Fibroblast of skin of right biceps (primary cell): ENCODE measurements at regions not wholly inside any gene's neighbourhood (a gene's known extent, or its start where the extent isn't known, plus 50 kb on each side); places are given as distances from the start of the nearest gene placed in this dataset.

ENCODE experiments used
- DNase-seq: peaks from one replicate; pipeline ENCODE4 v3.0.0-alpha.2; 2013

- DNase-seq, result no peak
Observed at GRCh38 chr13:59476366-59476765, 687.4 kb downstream of the DIAPH3 start.

GRCh38 chr13:59477011-59477410, 686.7 kb downstream of the DIAPH3 start:
- no peak for DNase-seq

- no peak for DNase-seq
Observed at GRCh38 chr13:59478908-59479307, 684.8 kb downstream of the DIAPH3 start.

DNA sequence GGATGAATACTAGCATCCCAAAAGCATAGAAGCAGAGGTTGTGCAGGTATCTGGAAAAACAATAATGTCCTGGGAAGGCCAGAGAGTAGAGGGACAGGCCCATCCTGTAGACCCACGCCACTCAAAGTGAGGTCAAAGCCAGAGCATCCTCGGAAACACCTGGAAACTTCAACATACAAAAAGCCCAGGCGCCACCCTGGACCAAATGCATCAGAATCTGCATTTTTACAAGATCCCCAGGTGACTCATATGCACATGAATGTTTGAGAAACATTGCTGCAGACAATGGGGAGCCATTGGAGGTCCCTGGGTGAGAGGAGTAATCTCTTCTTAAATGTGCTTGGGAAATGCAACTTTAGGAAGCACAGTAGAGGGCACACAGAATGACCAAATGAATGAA, 684.1 kb downstream of the DIAPH3 start:
- DNase-seq, result peak; percentile 26

- no peak for DNase-seq
Observed at GRCh38 chr13:59480396-59481259, 683.1 kb downstream of the DIAPH3 start.

DNA sequence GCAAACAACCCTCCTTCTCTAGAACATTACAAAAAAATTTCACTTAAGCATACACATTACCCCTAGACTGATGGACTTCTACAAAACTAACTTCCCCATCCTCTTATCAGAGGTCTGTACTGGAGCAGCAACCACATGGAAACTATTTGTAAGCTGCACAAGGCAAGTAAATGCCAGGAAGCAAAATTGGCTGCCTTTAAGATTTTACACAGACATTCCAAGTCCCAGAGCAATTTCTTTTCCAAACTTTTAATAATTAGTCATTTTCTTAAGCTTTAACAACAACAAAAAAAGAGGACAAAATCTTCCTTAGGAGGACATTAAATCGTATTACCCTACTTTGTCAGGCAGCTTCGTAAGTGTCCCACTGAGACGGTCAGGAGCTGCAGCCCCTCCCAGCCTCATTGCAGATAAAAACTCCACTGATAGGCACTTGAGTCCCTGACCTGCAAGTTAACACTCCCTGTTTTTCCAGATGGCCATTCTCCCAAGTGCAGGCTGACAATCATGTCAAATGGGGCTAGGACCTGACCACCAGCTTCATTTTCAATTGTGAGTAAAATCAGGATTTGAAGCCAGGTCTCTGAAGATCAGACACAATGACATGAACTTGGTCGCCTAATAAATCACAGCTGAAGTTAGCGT, 680.1 kb downstream of the DIAPH3 start:
- DNase-seq, result peak; percentile 37

- DNase-seq, result no peak
Observed at GRCh38 chr13:59487883-59488282, 675.8 kb downstream of the DIAPH3 start.

DNA sequence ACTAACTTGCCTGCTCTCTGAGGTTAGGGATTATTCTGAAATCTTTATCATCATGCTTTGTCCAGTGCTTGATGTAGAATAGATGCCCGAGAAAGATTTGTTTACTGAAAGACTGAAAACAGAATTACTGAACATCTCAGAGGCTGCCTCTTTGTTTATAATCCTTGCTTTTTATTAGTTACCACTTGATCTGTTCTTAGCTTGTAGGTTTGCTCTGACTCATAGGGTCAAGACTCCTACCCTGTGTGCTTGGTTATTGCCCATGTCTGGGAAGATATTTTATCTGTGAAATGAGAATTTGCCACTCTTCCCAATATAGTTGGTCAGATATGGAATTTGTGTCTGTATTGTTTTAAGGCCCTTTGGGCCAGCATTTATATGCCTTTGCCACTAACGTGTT, 675.3 kb downstream of the DIAPH3 start:
- no peak for DNase-seq

DNA sequence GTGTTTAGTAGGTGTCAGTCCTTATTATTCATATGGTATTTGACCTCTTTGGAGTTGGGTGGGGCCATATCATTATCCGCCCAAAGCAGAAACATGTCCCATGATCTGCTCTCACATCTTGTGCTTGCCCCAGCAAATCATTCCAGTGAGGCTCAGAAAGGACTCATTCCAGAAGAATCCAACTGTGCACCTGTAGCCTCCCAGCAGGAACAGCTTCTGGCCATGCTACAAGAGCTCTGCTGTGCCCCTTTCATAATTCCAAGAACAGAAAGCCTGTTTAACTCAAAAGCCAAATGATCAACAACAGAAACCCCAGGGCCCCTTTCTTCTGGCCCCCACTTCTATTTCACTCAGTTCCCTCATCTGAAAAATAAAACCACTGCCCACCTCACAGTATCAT, 673.1 kb downstream of the DIAPH3 start:
- DNase-seq, result no peak

GRCh38 chr13:59492030-59492636, 671.6 kb downstream of the DIAPH3 start:
- peak; percentile 61 for DNase-seq

DNA sequence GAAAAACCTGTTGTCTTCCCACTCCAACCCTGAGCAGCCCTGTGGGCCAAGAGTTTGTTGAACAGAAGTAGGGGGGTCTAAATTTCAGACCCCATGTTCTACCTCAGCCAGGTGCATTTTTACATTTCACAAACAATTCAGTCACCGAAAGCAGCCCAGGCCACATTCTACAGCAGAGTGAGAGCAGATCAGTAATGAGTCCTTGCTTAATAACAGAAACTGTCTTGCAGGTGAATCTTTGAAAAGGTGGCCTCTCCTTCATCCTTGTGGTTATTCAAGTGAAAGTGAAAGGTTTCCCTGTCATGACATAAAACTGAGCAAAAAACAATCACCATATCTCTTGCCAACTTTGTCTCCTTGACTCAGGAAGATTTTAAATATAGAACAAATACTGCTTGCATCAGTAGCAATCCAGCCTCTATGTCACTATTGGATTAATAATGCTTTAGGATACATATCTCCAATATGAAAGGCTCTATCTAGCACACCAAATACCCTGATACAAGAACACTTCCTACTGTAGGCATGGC, 670.2 kb downstream of the DIAPH3 start:
- no peak for DNase-seq

GRCh38 chr13:59494151-59494550, 669.6 kb downstream of the DIAPH3 start:
- DNase-seq, result no peak

- peak; percentile 59 for DNase-seq
Observed at GRCh38 chr13:59494560-59494970, 669.2 kb downstream of the DIAPH3 start.

GRCh38 chr13:59495299-59495698, 668.4 kb downstream of the DIAPH3 start:
- no peak for DNase-seq

GRCh38 chr13:59495936-59496512, 667.7 kb downstream of the DIAPH3 start:
- DNase-seq, result no peak

GRCh38 chr13:59497621-59498247, 666.0 kb downstream of the DIAPH3 start:
- no peak for DNase-seq

- no peak for DNase-seq
Observed at GRCh38 chr13:59501004-59501403, 662.7 kb downstream of the DIAPH3 start.

GRCh38 chr13:59504407-59504806, 659.3 kb downstream of the DIAPH3 start:
- no peak for DNase-seq

GRCh38 chr13:59510386-59510785, 653.3 kb downstream of the DIAPH3 start:
- no peak for DNase-seq

DNA sequence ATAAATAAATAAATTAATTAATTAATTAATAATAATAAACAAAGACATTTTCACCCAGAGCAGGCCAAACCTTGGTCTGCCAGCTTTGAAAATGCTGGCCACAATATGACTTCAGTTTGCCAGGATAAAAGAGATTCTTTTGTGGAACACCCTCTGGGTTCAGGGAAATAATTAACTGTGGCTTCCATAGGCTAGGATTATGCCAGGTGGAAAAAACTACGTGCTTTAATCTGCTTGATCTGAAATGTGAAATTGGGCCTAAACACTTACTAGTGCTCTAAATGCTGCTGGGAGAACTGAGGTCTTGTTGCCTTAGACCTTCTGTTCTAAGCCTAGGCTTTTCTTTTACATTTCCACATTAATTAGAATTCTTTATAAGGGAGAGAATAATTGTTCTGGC, 650.0 kb downstream of the DIAPH3 start:
- DNase-seq, result no peak

DNA sequence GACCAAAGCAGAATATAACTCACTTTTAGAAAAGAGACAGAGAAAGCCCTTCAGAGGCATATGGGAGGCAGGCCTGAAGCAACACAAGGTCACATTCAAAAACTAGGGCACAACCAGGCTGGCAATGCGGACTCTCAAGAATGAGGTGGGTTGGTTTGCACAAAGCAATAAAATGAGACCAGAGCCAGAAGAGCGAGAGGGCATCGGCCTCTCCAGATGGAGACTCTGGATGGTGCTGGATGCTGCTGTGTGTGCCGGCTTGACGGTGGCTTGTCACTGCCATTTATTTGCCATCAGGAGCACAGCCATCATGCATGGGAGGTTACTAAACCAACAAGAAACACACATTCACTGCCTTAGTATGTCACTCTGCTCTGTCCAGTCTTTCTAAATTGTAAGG, 649.4 kb downstream of the DIAPH3 start:
- no peak for DNase-seq

DNA sequence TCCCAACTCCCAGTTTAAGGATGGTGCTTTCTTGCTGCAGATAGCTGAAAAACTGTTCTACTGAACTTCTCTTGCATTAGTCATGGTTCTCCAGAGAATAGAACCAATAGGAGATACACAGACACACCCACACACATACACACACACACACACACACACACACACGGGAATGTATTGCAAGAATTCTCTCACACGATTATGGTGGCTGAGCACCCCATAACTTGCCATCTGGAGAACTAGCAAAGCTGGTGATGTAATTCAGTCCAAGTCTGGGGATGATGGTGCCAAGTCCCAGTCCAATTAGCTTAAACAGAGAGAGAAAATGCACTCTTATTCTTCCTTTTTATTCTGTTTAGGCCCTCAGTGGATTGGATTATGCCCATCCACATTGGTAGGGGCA, 643.9 kb downstream of the DIAPH3 start:
- peak; percentile 9 for DNase-seq

DNA sequence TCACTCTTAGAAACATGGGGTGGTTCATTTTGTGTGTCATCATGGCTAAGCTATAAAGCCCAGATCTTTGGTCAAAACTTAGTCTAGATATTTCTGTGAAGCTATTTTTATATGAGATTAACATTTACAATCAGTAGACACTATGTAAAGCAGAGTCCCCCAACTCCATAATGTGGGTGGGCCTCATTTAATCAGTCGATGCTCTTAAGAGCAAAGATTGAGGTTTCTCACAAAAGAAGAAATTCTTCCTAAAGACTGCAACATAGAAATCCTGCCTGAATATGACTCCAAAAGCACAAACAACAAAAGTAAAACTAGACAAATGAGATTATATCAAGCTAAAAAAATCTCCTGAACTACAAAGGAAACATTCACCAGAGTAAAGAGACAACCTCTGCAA, 642.2 kb downstream of the DIAPH3 start:
- no peak for DNase-seq
